Suprapubic skin (tissue), 3 donors: ENCODE measurements at regions not wholly inside any gene's neighbourhood (a gene's known extent, or its start where the extent isn't known, plus 50 kb on each side); places are given as distances from the start of the nearest gene placed in this dataset.

ENCODE experiments used
- POLR2AphosphoS5 ChIP-seq, 3 donors: sonication (generic); formaldehyde crosslinking; IDR thresholded peaks; one replicate each; pipeline ENCODE4 v1.6.1; 2017; ENCODE audit warnings: antibody characterized with exemption in 3 of 3
- TF ChIP-seq, protein P1 (sequence below), 2 donors: fragments of 200-600 bp in 1 of 2; fragments of 450-650 bp in 1 of 2; sonication (generic) in 1 of 2; IDR thresholded peaks; one replicate each; pipeline ENCODE4 v1.5.1; 2016 to 2019; ENCODE audit warnings: antibody characterized with exemption in 2 of 2, mild to moderate bottlenecking in 1 of 2, moderate library complexity in 1 of 2

DNA sequence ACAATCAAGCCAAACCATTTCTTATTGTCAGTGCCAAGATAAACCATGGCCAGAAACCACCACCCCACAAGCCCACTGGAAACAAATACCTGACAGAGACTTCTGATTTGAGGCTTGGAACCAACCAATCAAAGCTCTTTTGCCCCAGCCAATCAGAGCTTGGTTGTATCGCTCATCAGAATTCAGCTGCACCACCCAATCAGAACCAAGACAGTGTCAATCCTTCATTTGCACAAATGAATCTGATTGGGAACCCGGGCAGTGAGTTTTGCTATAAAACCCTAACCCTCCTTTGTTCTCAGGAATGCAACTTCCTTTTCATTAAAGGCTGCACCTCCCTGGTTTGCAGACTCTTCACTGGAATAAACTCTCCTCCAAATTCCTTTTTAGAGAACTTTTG, 87.4 kb downstream of the ELAPOR2 start:
- no peak for TF ChIP-seq POLR2AphosphoS5 (IDR thresholded peaks at IDR 0.05)
- TF ChIP-seq, protein P1, sequence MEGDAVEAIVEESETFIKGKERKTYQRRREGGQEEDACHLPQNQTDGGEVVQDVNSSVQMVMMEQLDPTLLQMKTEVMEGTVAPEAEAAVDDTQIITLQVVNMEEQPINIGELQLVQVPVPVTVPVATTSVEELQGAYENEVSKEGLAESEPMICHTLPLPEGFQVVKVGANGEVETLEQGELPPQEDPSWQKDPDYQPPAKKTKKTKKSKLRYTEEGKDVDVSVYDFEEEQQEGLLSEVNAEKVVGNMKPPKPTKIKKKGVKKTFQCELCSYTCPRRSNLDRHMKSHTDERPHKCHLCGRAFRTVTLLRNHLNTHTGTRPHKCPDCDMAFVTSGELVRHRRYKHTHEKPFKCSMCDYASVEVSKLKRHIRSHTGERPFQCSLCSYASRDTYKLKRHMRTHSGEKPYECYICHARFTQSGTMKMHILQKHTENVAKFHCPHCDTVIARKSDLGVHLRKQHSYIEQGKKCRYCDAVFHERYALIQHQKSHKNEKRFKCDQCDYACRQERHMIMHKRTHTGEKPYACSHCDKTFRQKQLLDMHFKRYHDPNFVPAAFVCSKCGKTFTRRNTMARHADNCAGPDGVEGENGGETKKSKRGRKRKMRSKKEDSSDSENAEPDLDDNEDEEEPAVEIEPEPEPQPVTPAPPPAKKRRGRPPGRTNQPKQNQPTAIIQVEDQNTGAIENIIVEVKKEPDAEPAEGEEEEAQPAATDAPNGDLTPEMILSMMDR (IDR thresholded peaks at IDR 0.05) = no peak
